ENCODE measurements at regions not wholly inside any gene's neighbourhood (a gene's known extent, or its start where the extent isn't known, plus 50 kb on each side); places are given as distances from the start of the nearest gene placed in this dataset.

DNA sequence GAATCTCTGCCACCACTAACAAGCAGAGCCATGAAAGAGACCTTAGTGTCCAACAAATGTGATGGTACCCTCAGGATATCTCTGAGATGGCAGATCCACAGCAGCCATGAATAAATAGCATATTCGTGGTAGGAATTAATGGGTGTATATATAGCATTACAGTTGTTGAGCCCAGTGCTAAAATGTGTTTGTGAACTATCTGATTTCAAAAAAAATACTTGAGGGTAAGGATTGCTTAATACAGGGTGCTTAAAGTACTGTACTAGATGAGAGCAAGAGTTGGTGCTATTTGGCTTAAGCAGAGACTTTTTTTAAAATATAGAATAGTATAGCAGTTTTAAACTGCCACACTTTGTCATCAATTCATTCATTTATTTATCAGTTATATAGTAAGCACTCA lies 101.5 kb upstream of the GALNT5 start:
- peaks cover 18% of the 10 kb centered on the region for H3K27me3 Mint-ChIP-seq
- no peak overlapping the region for H3K27ac Mint-ChIP-seq
- H3K4me3 Mint-ChIP-seq, result no peak overlapping the region
- H3K4me1 Mint-ChIP-seq, result no peaks in the 10 kb centered on the region
- CTCF ChIA-PET, result no interaction called here
- no peaks in the 10 kb centered on the region for H3K9me3 Mint-ChIP-seq
- H3K36me3 Mint-ChIP-seq (ENCODE audit: low read depth), result no peaks in the 10 kb centered on the region
- POLR2A ChIA-PET, result no interaction called here
- DNase-seq, result no peak

DNA sequence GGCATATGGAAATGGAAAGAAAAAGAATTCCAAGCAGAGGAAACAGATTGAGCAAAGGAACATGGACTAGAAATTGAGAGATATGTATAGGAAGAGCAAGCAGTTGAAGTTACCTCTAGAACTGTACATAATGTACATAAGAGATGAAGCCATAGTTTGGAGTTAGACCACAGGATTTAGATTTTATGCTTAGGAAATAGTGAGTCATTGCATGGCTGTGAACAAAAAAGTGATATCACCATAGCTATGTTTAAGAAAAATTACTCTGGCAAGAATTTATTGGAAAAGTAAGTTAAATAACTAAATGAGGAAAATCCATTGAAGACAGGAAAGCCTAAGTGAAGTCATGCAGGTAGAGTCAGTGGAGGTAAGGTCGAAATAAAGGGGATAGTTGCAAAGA lies 99.4 kb upstream of the GALNT5 start:
- H3K4me1 Mint-ChIP-seq, result no peaks in the 10 kb centered on the region
- H3K36me3 Mint-ChIP-seq (ENCODE audit: low read depth), result no peaks in the 10 kb centered on the region
- DNase-seq, result no peak
- H3K27me3 Mint-ChIP-seq, result peaks cover 18% of the 10 kb centered on the region
- ChIA-PET POLR2A (no interaction called here), CTCF (no interaction called here)
- no peak overlapping the region for H3K27ac Mint-ChIP-seq
- no peaks in the 10 kb centered on the region for H3K9me3 Mint-ChIP-seq
- no peak overlapping the region for H3K4me3 Mint-ChIP-seq

DNA sequence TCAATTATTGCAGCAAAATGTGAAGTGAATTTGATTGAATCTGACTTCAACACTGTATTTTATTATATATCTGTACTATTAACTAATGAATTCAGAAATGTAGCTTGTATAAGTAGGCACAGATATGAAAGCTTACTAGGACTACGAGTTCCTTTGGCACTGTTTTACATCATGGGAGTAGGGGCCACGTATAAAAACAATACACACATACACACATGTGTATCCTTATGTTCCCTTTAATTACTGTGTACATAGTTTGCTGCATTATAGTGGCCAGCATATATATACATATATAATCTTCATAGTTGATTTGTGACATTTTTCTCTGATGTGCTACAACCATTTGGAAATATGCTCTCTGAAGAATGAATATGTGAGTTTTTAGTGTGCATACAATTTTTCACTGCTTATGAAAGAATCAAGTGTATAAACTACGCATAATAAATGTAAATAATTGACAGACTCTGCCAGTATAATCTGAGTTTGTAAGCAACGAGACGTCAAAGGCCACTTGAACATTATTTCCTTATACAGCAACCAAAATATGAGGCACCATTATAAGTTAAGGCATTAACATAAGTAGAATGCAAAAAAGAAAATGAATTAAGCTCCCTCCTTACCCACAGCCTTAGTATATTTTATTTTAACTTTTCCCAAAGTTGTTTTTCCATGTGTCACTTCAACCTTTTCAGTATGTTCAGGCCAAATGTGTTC lies 98.1 kb upstream of the GALNT5 start:
- peaks cover 18% of the 10 kb centered on the region for H3K27me3 Mint-ChIP-seq
- POLR2A ChIA-PET, result no interaction called here
- no peaks in the 10 kb centered on the region for H3K4me1 Mint-ChIP-seq
- H3K9me3 Mint-ChIP-seq, result no peaks in the 10 kb centered on the region
- DNase-seq, result no peak
- CTCF ChIA-PET, result no interaction called here
- H3K27ac Mint-ChIP-seq, result no peak overlapping the region
- no peaks in the 10 kb centered on the region for H3K36me3 Mint-ChIP-seq (ENCODE audit: low read depth)
- no peak overlapping the region for H3K4me3 Mint-ChIP-seq

DNA sequence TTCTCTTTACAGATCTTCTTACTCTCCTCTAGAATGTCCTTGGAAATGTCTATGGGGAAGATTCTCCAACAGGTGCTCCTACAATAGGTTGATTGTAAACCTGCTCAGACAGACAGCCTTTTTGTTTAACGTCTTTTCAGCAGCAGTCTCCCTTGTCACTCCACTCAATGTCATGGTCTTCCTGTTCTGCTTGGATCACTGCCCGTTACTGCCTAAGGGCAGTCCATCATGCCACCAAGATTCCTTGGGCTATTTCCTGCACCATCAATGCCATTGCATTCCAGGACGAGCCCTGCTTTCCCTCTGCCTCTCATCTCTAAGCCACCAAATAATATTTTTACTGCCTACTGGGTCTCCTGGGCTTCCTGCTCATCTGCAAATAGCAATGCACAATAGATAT lies 97.4 kb upstream of the GALNT5 start:
- no peaks in the 10 kb centered on the region for H3K36me3 Mint-ChIP-seq (ENCODE audit: low read depth)
- ChIA-PET CTCF (no interaction called here), POLR2A (no interaction called here)
- H3K4me1 Mint-ChIP-seq, result no peaks in the 10 kb centered on the region
- H3K4me3 Mint-ChIP-seq, result no peak overlapping the region
- peaks cover 18% of the 10 kb centered on the region for H3K27me3 Mint-ChIP-seq
- H3K27ac Mint-ChIP-seq, result no peak overlapping the region
- DNase-seq, result no peak
- H3K9me3 Mint-ChIP-seq, result no peaks in the 10 kb centered on the region

DNA sequence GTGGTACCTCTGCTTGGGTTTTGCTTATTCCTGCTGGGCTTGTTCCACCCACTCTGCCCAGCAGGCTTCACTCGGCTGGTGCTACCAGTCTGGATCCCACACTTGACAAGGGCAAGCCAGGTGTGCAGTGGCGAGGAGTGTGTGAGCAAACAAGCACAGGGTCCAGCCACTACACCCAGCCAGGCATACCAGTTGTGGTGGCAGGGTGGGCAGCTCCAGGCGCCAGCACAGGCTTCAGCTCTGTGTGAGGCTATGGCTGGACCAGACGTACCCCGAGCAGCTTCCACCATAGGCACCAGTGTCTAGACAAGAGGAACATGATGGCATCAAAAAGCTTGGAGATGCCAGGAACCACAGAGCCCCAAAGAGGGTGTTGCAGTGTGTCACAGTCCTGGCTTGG lies 93.1 kb upstream of the GALNT5 start:
- no peaks in the 10 kb centered on the region for H3K36me3 Mint-ChIP-seq (ENCODE audit: low read depth)
- CTCF ChIA-PET, result no interaction called here
- no peaks in the 10 kb centered on the region for H3K9me3 Mint-ChIP-seq
- no peak overlapping the region for H3K4me3 Mint-ChIP-seq
- peaks cover 9% of the 10 kb centered on the region for H3K27me3 Mint-ChIP-seq
- DNase-seq, result no peak
- POLR2A ChIA-PET, result no interaction called here
- H3K27ac Mint-ChIP-seq, result no peak overlapping the region
- H3K4me1 Mint-ChIP-seq, result no peaks in the 10 kb centered on the region

DNA sequence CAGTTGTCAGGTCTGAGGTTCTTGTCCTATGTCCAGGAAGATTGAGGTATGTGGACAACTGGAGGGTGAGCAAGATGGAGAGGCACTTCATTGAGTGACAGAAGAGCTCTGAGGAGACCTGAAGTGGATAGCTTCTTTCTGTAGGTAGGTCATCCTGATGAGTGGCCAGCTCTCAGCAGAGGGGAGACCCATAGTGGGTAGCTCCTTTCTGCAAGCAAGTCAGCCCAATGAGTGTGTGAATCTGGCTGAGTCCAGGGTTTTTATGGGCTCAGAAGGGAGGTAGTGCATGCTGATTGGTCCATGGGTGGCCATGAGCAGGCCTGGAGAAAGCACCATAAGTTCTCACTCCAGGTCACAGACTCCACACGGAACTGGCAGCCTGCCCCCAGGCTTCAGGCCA lies 92.6 kb upstream of the GALNT5 start:
- H3K27me3 Mint-ChIP-seq, result peaks cover 10% of the 10 kb centered on the region
- no peak overlapping the region for H3K4me3 Mint-ChIP-seq
- no peaks in the 10 kb centered on the region for H3K4me1 Mint-ChIP-seq
- H3K27ac Mint-ChIP-seq, result no peak overlapping the region
- ChIA-PET POLR2A (no interaction called here), CTCF (no interaction called here)
- DNase-seq, result no peak
- H3K36me3 Mint-ChIP-seq (ENCODE audit: low read depth), result no peaks in the 10 kb centered on the region
- H3K9me3 Mint-ChIP-seq, result no peaks in the 10 kb centered on the region

DNA sequence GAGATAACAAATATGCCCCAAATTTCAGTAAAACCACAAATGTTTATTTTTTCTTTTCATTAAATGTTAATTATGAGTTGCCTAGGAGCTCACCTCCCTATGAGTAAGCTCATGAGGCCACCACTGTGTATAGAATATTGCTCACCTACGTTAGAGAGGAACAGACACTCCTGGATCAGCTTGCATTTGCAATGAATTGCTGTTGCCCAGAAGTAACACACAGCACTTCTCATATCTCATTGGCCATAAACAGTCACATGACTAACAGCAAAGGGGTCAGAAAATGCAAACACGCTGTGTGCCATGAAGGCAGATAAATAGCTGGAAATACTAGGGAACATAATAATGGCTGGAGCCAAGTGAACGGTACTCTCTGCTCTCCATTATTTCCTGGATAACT lies 89.0 kb upstream of the GALNT5 start:
- no peaks in the 10 kb centered on the region for H3K36me3 Mint-ChIP-seq (ENCODE audit: low read depth)
- H3K9me3 Mint-ChIP-seq, result no peaks in the 10 kb centered on the region
- CTCF ChIA-PET, result no interaction called here
- no peak overlapping the region for H3K4me3 Mint-ChIP-seq
- POLR2A ChIA-PET, result no interaction called here
- no peak overlapping the region for H3K27ac Mint-ChIP-seq
- no peak for DNase-seq
- no peaks in the 10 kb centered on the region for H3K4me1 Mint-ChIP-seq
- peaks cover 12% of the 10 kb centered on the region for H3K27me3 Mint-ChIP-seq

DNA sequence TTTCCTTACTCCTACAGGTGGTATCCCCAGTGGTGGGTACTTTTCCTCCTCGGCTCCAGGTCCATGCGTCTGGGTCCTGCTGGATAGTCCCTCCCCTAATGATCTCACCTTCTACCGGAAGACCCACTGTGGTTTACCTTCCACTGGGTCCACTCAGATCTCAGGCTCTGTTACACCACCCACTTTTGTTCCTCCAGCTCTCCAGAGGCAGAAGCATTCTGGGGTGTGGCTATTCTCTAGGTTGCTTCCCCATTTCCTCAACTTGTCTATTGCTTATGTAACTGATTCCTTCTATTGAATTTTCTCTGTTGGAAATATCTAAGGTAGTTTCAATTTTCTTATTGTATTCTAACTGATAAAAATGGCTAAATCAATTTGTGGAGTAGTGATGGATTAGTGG lies 87.6 kb upstream of the GALNT5 start:
- Mint-ChIP-seq H3K4me3 (no peak overlapping the region), H3K36me3 (ENCODE audit: low read depth) (no peaks in the 10 kb centered on the region), H3K4me1 (no peaks in the 10 kb centered on the region), H3K9me3 (no peaks in the 10 kb centered on the region), H3K27me3 (peaks cover 18% of the 10 kb centered on the region), H3K27ac (no peak overlapping the region)
- no peak for DNase-seq
- POLR2A ChIA-PET, result no interaction called here
- CTCF ChIA-PET, result no interaction called here

DNA sequence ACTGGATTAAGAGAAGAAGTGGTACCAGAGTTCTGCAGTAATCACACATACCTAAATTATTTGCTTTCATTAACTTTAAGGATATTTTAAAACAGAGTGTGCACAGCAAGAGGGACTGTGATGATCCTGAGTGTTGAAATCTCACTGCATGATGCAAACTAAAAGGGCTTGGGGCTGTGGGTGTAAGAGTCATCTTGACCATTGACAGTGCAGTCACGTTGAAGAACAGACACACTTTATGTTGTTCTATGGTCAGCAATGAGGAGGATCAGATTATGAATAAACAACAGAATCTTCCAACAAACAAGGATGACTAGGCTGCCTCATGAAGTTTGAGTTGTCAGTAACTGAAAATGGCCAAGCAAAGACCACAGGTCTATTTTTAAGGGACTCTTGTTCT lies 87.2 kb upstream of the GALNT5 start:
- POLR2A ChIA-PET, result no interaction called here
- no peak for DNase-seq
- H3K4me3 Mint-ChIP-seq, result no peak overlapping the region
- no peaks in the 10 kb centered on the region for H3K36me3 Mint-ChIP-seq (ENCODE audit: low read depth)
- CTCF ChIA-PET, result no interaction called here
- no peaks in the 10 kb centered on the region for H3K4me1 Mint-ChIP-seq
- no peak overlapping the region for H3K27ac Mint-ChIP-seq
- peaks cover 18% of the 10 kb centered on the region for H3K27me3 Mint-ChIP-seq
- no peaks in the 10 kb centered on the region for H3K9me3 Mint-ChIP-seq

DNA sequence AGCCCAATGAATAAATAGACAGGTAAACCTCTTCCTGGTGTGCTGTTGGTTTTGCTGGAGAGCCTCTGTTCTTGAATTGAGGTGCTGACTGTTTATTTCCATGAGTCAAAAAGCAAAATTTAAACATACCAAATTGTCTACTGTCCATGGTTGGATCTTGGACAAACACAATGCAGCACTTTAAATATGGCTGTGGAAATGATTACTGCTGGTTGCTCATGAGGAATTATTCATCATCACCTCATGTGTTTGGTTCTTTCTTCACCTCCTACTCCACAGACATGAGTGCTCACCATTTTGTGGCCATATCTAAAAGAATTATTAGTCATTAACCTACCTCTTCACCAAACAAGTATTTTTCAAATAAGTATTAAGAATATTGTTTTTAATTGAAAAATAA lies 85.3 kb upstream of the GALNT5 start:
- Mint-ChIP-seq H3K27ac (no peak overlapping the region), H3K9me3 (no peaks in the 10 kb centered on the region)

DNA sequence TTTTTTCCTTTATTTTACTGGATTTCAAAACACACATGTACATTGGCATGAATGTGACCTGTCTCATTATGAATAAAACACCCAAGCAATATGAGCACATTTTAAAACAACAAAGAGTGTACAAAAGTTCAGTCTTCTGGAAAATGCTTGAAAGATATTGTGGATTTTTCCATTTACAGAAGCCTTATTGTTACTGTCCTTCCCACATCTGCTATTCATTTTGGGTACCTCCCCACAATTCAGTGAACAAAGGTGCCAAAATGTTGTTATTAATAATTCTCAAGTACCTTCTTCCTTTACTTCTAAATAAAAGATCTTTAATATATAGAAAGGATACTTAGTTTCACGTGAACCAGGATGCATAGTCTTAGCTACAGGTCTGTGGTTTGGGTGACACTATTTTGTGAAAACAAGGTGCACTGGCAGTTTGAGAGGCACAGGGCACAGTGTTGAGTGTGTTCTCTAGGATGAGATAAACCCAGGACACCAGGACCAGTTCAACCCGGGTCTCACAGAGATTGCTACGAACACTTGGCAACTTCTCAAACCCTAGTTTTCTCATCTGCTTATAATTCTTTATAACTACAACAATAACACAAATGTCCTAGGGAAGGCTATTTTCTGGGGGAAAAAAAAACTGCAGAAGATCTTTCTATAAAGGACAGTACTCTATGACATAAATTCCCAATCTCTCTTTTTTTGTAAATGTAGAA lies 84.5 kb upstream of the GALNT5 start:
- POLR2A ChIA-PET, result no interaction called here
- DNase-seq, result no peak
- CTCF ChIA-PET, result no interaction called here
- Mint-ChIP-seq H3K9me3 (no peaks in the 10 kb centered on the region), H3K4me3 (no peak overlapping the region), H3K27me3 (peaks cover 20% of the 10 kb centered on the region), H3K36me3 (ENCODE audit: low read depth) (no peaks in the 10 kb centered on the region), H3K4me1 (no peaks in the 10 kb centered on the region), H3K27ac (no peak overlapping the region)

More for the DNA sequence above, 85.3 kb upstream of the GALNT5 start:
- Mint-ChIP-seq H3K4me3 (no peak overlapping the region), H3K27me3 (peaks cover 24% of the 10 kb centered on the region), H3K36me3 (ENCODE audit: low read depth) (no peaks in the 10 kb centered on the region), H3K4me1 (no peaks in the 10 kb centered on the region)
- ChIA-PET CTCF (no interaction called here), POLR2A (no interaction called here)
- no peak for DNase-seq

DNA sequence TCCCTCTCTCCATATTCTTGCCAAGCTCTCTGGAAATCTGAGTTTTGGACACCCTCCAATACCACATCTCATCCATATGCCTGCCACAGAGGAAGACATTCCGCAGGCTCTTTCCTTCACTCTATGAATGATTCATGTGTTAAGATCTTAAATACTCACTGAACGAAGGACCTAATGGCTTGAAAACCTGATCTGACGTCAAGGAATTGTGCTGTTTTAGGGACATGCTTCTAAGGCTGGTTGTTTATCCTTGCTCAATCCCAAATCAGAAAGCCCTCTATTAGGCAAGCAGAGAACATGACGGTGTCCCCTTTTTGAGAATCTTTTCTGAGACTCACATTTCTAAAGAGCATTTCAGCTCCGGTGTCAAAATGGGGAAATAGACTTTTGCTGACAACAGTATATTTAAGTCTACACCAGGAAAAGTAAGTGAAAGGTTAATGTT lies 83.7 kb upstream of the GALNT5 start:
- ChIA-PET POLR2A (no interaction called here), CTCF (no interaction called here)
- DNase-seq, result no peak
- Mint-ChIP-seq H3K9me3 (no peaks in the 10 kb centered on the region), H3K4me3 (no peak overlapping the region), H3K27me3 (peaks cover 20% of the 10 kb centered on the region), H3K36me3 (ENCODE audit: low read depth) (no peaks in the 10 kb centered on the region), H3K27ac (no peak overlapping the region), H3K4me1 (no peaks in the 10 kb centered on the region)

DNA sequence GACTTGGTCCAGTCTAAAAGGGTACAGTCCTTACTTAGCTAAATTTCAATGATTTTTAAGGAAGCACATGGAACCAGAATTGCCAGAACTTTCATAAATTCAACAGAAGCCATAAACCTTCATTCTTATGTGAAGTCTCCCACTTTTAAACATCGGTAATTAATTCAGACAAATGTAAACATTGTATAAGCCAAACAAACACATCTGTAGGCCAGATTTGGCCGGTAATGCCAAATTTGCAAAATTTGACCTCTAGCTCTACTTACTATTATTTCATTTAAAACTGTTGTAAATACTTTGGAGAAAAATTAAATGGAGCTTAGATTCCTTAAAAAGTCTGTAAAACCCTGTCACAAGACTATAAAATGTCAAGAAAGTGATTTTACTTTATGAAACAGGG lies 83.2 kb upstream of the GALNT5 start:
- no peaks in the 10 kb centered on the region for H3K36me3 Mint-ChIP-seq (ENCODE audit: low read depth)
- no peak for DNase-seq
- H3K27me3 Mint-ChIP-seq, result peaks cover 20% of the 10 kb centered on the region
- H3K9me3 Mint-ChIP-seq, result no peaks in the 10 kb centered on the region
- CTCF ChIA-PET, result no interaction called here
- H3K27ac Mint-ChIP-seq, result no peak overlapping the region
- POLR2A ChIA-PET, result no interaction called here
- H3K4me3 Mint-ChIP-seq, result no peak overlapping the region
- no peaks in the 10 kb centered on the region for H3K4me1 Mint-ChIP-seq

DNA sequence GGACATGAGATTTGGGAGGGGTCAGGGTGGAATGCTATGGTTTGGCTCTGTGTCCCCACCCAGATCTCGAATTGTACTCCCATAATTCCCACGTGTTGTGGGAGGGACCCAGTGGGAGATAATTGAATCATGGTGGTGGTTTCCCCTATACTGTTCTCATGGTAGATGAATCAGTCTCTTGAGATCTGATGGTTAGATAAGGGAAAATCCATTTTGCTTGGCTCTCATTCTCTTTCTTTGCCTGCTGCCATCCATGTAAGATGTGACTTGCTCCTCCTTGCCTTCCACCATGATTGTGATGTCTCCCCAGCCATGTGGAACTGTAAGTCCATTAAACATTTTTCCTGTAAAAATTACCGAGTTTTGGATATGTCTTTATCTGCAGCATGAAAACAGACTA lies 80.9 kb upstream of the GALNT5 start:
- H3K4me3 Mint-ChIP-seq, result no peak overlapping the region
- H3K27ac Mint-ChIP-seq, result no peak overlapping the region
- no peaks in the 10 kb centered on the region for H3K36me3 Mint-ChIP-seq (ENCODE audit: low read depth)
- no peaks in the 10 kb centered on the region for H3K9me3 Mint-ChIP-seq
- no peak for DNase-seq
- ChIA-PET CTCF (no interaction called here), POLR2A (no interaction called here)
- H3K4me1 Mint-ChIP-seq, result no peaks in the 10 kb centered on the region
- peaks cover 14% of the 10 kb centered on the region for H3K27me3 Mint-ChIP-seq

All from activated CD4-positive, alpha-beta T cell treated with anti-CD3 and anti-CD28 coated beads, Interleukin-2, amount 10 ng/mL, durations not matched to agents 7 days and 5 days (primary cell).